Activated CD4-positive, alpha-beta T cell treated with anti-CD3 and anti-CD28 coated beads, Interleukin-2, amount 50 U/mL, for 1 hour (primary cell): ENCODE measurements at regions not wholly inside any gene's neighbourhood (a gene's known extent, or its start where the extent isn't known, plus 50 kb on each side); places are given as distances from the start of the nearest gene placed in this dataset.
"Not testable (repeated sequence)": the region's sequence is repeated elsewhere in the genome, so short reads cannot be mapped to it uniquely, and the experiment has no call there.

Experiments used
- DNase-seq: peaks from one replicate; pipeline ENCODE4 v3.0.0-alpha.2; 2020

DNA sequence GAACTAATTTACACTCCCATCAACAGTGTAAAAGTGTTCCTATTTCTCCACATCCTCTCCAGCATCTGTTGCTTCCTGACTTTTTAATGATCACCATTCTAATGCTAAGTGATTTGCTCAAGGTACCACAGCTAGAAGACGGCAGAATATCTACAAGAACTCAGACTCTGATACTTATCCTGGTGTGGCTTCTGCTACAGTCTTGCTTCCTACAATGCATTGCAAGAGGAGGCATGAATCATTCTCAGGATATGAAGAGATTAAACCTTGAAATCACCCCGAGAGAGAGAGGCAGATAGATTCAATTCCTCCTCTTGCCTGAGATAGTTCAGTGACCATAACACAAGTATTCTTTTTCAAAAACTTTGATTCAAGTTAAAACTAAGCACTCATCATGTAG lies 306.4 kb downstream of the TBC1D4 start:
- no peak for DNase-seq

DNA sequence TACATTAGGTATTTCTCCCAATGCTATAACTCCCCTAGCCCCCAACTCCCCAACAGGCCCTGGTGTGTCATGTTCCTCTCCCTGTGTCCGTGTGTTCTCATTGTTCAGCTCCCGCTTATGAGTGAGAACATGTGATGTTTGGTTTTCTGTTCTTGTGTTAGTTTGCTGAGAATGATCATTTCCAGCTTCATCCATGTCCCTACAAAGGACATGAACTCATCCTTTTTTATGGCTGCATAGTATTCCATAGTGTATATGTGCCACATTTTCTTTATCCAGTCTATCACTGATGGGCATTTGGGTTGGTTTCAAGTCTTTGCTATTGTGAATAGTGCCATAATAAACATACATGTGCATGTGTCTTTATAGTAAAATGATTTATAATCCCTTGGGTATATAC lies 306.9 kb downstream of the TBC1D4 start:
- DNase-seq, result not testable (repeated sequence)

DNA sequence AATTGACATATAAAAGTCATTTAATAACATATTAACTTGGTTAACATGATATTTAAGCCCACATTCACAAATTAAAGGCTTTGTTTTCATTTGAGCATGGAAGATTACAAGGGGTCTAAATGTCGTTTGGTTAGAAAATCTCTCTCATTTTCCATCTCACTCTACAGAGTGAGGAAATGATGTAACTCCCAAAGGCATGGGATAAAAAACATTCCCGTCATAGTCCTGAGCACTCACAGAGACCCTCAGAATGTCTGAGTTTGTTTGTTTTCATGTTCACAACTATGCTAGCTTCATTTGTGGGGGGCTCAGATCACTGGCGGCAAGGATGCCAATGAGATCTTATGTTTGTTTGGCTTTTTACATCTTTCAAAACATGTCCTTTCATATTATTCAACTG lies 307.5 kb downstream of the TBC1D4 start:
- no peak for DNase-seq

DNA sequence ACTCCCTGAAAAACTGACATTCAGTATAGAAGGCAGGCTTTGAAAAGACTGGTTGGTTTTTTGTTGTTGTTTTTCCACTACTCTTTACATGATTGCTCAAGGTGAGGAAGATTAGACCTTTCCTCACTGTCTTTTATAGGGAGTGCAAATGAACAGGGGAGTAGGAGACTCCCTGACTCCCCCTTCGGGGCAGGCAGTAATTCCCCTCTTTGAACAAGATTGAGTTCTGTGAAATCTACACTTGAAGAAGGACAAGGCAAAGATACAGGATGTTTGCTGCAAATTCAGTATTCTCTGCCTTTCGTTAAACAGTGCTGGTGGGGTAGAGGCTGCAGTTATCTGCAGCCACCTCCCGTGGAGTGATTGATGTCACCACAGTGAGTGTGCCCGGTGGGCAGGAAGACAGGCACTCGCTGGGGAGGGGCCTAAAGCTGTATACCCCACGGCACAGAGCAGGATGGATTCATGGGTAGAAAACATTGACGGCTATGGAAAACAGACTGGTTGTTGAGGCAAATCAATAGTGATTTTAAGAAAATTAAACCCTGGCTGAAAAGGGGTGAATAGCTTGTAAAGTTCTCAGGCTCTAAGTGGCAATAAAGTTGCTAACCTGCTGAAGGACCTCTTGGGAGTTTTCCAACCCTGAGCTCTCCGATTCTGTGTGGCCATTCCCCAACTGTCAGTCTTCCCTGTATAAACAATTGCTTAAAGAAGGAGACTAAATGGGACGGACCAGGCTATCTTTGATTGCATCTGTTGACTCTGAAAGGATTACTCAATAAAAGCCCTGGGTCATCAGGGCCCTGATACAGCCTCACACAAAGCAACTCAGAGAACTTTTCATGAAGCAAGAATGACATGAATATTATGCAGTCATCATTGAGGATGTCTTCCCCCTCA lies 308.3 kb downstream of the TBC1D4 start:
- no peak for DNase-seq

DNA sequence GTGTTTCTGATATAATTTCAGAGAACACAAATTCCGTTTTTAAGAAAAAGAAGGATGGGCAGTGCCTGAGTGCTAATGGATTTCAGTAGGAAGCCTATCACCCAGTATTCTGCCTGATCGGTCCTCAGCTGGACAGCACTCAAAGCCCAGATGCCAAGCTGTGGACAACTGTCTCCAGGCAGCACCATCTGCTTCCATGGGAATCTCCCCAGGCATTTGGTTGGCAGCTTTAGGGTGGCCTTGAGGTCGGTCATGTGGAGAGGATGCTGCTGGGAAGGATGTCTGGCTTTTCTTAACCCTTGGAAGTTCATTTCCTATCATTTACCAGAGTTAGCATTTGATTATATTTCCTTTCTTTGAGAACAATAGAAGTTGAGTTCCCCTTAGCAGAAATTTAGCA lies 311.7 kb downstream of the TBC1D4 start:
- DNase-seq, result no peak

DNA sequence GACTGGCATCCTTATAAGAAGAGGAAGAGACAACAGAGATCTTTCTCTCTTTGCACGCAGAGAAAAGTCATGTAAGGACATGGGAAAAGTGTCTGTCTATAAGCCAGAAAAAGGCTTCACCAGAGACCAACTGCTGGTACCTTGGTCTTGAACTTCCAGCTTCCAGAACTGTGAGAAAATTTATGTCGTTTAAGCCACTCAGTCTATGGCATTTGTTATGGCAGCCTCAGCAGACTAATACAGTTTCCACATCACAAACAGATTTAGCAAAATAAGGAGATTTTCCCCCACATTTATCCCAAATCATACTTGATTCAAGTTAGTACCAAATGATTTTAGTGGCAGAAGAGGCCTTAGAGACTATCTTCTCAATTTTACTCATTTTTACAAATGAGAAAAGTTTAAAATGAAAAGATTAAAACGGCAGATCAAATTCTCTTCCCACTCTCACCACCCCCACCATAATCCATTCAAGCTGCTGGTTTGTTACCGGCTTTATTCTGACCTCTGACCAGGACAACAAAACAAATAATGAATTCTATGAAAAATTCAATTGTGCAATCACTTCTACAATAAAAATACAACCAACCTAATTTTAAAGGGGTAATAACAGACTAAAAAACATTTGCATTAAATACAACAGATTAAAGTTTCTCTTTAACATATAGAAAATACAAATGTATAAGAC lies 316.3 kb downstream of the TBC1D4 start:
- no peak for DNase-seq

DNA sequence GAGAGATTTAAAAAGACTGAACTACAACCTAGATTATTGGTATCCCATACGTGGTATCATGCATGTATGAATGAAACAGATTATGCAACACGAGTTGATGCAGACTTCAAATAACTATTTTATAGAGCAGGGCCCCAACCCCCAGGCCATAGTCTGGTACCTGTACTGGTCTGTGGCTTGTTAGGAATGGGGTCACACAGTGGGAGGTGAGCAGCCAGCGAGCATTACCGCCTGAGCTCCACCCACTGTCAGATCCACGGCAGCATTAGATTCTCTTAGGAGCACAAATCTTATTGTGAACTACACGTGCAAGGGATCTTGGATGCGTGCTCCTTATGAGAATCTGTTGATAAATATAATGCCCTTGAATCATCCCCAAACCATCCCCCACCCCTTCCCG lies 320.2 kb downstream of the TBC1D4 start:
- DNase-seq, result no peak

DNA sequence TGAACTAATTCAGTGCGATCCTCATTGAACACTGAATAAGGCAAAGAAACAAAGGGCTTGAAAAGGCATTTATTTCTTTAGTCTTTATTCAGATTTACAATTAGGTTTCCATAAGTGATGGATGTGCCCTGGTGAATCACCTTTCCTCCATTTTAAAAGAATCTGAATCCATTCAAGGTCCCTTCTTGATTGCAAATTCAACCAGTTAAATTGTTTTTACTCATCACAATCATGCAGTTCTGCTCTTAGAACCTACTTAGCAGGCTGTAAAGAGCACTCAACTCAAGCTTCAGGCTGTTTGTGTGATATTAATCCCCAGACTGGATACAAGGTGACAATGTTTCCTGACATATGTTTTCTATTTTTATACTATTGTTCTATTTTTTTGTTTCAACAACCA lies 321.0 kb downstream of the TBC1D4 start:
- DNase-seq, result no peak

DNA sequence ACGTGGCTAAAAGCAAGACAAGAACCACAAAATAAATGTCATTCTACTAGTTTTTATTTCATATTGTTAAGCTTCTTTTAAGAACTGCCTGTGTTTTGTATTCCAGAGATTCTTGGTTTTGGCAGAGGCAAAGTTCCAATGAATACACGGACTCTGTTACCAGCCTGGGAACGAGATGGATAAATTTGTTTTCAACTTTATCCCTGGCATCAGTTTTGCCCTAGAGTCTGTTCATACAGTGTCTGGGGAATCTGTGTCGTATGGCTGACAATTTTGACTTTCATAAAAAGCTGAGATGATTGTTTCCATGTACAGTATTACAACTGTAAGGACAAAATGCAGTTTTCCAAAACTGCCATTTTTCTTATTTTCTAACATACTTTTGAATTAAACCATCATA lies 327.6 kb downstream of the TBC1D4 start:
- no peak for DNase-seq

DNA sequence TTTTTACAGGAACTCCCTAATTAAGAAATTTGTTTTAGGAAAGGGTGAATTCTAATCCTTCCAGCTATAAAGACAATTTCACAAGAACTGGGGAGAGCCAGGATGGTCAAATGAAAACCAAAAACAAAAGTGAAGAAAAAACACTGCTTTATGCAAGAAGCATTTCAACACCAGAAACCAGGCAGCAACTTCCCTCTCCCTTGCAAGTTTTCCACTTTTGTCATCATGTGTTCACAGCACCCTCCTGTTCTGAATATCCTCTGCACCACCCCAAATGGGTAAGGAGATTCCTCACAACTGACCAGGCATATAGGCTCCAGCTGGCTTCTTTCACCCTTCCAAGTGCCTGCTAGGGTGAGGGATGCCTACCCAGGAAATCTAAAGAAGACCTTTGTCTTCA lies 328.1 kb downstream of the TBC1D4 start:
- no peak for DNase-seq

DNA sequence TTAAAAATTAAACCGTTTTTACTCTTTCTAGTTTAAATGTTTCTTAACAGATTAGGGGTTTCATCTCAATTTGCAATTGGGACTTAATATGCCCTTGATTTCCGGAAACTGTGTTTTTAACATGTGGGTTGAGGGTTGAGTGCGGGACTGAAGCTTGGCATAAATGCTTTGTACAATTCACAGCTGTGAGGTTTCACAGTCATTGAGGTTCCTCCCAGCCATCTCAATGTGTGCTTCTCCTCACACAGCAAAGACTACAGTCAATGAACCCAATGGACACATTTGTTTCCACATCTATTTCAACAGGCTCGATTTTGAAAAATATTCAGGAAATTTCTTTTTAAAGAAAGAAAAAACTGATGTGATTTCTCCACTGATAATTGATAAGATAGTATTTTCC lies 328.6 kb downstream of the TBC1D4 start:
- no peak for DNase-seq

DNA sequence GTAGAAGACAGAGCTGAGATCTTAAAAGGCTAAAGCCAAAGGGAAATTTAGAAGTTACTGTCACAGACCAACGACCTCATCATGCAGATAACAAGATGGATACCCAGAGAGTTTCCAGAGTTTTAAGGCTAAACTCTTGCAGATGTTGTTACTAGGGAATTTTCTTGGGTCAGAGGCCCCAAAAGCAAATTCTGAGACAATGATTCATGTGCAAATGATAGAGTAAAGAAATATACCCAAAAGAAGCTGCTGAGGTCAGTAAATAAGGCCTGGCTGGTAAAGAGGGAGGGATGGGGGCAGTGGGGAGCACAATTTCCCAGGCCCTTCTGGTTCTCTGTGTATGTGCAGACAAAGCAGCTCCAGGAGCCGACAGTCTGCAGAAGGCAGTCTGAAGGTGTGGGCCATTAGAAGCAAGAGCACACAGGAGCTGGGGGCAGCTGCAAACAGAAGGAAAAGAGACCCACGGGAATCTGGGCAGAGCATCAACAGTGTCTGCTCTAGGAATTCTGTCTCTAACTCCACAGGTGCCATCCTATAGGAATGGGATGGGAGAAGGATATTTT lies 330.8 kb downstream of the TBC1D4 start:
- DNase-seq, result no peak

DNA sequence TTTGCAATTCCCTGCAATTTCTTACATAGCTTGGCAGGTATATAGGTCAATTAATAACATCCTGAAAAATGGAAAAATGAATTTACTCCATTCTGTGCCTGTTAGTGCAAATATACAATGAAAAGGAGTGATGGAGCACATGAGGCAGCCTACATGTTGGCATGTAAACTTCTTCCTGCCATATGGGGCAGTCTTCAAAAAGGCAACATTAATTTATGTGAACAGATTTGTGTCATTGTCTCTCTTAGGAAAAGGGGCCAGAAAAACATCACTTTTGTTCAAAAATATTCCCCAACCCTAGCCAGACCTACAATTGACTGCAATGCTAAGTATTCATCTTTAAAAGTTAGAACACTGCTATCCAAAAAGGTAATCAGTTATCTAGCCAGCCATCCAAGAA lies 332.2 kb downstream of the TBC1D4 start:
- no peak for DNase-seq

DNA sequence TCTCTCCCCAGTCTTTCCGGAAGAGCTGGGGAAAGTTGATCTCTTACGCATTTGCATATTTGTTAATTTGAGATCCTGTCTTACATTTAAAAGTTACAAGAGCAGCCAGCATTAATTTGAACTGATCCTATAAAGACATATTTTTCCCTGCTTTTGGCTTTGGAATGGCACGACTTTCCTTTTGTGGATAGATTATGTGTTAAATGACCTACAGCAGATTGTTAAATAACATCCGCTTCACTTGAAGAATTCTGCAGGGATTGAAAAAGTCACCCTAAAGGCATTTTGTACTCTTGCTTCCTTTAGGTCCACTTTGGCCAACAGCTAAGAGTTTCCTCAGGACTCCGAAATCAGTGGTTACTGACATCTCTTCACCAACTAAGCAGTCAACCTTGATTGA lies 334.0 kb downstream of the TBC1D4 start:
- no peak for DNase-seq

DNA sequence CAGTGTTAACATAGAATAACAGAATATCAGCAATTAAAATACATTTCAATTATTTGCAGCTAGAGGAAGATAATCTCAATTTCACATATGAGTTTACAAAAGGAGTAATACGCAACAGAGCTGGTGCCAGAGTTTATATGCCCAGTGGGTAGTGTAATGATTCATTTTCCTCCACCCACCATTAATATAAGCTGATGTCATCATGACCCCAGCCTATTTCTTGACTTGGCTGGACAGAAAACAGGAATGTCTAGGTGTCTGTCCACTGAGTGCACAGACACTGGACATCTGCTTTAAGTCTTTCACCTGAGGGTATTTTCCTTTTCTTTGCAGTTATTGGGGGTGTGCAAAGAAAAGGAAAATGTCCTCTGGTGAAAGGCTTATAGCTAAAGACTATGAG lies 335.5 kb downstream of the TBC1D4 start:
- DNase-seq, result no peak

DNA sequence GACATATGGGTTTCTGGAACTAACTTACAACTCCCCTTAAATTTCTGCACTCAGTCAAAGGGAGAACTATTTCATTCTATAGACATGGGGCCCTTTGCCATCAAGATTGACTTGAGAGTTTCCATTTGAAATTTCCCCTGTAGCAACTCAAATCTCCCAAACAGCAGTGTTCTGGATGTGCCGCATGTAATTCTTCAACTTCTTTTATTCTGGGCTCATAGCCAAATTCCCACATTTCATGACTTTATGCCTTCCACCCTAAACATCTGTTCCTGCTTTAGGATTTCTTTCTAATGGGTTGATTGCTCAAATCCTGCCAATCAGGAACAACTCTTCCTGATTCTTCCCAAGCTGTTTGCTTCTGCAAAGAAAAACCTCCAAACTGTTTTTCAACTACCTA lies 336.0 kb downstream of the TBC1D4 start:
- no peak for DNase-seq

DNA sequence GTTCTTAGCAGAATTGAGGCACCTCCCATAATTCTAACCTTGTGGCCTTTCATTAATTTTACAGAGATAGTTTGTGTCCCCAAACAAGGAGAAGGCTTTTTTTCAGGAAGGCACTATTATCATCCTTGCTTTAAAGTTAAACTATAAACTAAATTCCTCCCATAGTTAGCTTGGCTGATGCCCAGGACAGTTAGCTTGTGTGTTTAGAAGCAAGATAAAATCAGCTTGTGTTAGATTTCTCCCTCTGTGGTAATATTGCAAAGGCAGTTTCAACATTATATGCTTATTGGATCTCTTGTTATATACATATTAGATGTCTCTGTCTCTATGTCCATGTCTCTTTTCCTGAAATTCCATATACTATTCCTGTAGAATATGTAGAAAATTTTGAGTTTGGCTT lies 342.7 kb downstream of the TBC1D4 start:
- DNase-seq, result no peak

DNA sequence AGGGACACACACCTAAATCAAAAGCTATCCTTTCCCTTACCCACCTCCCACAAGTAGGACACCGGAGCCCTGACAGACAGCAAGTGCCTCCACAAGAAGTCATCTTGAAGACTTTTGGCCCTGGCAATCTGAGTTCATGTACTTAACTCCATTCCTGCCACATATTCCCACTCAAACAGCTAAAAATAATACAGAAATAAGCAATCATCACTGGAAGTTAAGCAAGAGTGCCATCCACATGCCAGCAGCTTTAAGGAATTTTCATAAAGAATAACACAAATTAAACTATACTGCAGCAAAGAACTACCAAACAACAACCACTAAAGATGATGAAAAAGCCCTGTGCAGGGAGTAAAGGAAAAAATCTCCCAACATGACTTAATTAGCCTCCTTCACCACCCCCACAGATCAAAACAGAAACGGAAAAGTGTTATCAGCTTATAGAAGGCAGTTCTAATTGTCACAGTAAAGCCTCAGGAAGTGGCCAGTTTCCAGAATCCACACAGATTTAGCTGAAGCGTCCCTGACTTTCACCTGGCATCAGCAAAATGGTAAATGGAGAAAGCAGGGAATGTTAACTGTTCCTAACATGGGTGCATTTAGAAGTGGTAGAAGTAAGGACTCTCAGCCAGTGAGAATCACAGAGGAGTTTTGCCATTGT lies 343.9 kb downstream of the TBC1D4 start:
- no peak for DNase-seq

DNA sequence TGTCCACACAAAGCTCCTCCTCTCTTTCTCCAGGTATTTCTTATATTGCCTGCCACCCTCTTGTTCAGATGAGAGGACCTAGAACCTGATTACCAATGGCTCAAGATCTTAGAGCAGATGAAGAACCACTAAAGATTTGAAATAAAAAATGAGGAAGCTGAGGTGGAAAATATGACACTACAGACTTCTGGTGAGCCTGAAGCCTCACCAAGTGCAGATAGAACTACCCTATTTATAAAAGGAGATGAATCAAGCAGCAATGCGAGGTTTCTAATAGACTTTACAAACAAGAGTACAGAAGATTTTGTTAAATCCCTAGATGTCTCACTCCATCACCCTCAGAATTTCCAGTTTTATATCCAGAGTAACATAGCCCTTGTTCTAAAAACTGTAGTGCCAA lies 345.8 kb downstream of the TBC1D4 start:
- DNase-seq, result no peak

DNA sequence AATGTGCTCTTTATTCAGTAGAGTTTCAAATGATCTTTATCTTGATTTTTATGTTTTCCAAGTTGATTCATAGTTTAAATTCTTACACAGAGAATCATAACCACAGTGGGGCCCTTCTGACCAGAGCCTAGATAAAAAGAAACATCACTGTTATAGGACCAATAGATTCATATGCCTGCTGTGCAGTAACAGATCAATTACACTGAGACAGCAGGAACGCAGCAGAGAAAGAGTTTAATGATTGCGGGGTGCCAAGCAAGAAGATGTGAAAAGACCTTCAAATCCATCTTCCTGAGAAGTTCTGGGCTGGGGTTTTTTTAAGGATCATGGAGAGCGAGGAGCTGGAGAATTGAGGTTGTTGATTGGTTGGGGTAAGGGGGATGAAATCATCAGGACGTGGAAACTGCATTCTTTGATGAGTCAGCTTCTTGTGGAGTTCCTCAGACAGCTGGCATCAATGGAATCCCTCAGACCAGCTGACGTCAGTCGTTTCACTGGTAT lies 346.6 kb downstream of the TBC1D4 start:
- DNase-seq, result no peak

DNA sequence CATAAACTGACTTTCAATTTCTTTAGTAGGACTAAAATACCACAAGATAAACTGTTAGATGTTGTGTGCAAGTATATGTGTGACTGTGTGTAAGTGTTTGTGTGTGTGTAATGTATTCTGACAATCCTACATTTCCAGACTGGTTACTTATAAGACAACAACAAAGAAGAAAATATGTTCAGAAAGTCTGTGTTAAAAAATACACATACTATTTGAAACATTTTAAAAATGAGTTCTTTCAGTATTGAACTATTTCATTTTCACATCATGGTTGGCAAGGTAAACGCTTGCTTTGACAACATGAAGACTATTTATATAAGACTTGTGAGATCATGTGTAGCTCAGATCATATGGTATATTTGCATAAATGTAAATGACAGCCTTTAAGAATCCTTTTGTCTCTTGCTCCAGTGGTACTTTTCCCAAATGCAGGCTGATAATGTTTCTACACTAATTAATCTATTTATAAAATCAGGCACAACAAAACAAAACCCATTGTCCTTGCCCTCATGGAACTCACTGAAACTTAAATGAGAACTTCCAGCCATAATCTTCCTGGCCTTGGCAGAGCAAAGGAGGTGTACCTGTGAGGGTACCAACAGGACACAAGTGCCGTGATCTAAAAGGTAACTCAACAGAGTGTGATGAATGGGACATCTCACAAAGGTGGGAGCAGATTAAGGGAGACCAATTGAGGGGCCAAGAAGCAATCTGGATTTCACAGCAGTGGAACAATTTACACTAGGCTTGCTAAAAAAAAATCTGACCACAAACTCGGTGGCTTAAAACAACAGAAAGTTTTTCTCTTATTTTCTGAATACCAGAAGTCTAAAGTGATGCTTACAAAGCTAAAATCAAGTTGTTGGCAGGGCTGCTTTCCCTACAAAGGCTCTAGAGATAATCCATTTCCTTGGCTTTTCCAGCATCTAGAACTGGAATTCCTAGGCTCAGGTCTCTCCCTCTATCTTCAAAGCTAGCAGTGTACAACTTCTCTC lies 349.0 kb downstream of the TBC1D4 start:
- DNase-seq, result no peak

DNA sequence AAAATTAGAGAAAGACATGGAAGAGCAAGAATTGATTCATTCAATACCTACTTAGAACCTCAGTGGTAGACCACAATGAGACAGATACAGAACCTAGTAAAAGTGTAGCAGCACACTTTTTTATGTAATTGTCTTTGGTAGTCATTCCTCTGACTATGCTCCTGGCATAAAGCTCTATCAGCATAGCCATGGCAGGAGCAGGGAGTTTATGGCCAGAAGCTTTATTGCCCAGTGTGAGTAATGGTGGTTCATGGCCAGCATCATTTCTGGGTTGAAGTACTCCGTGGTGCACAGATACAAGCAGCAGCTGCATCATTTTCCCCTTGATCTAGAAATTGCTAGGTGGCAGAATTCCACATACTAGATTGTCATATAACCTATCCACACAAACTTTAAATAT lies 352.6 kb downstream of the TBC1D4 start:
- no peak for DNase-seq
